GM21381 (cell line): ENCODE measurements at regions not wholly inside any gene's neighbourhood (a gene's known extent, or its start where the extent isn't known, plus 50 kb on each side); places are given as distances from the start of the nearest gene placed in this dataset.

Experiments
- ATAC-seq: cut with Tn5 transposase; IDR thresholded peaks from one replicate; pipeline ENCODE4 v1.9.1; 2021; ENCODE audit warnings: mild to moderate bottlenecking, moderate library complexity; ENCODE audit not compliant: unreplicated experiment

GRCh38 chr11:122248131-122248530 is 132.1 kb upstream of the BLID start:
- no peak for ATAC-seq

GRCh38 chr11:122246874-122247273 is 130.9 kb upstream of the BLID start:
- ATAC-seq: no peak

- no peak for ATAC-seq
These were observed 126.7 kb upstream of the BLID start for GRCh38 chr11:122242731-122243130.

- ATAC-seq: no peak
These were observed 125.6 kb upstream of the BLID start for GRCh38 chr11:122241566-122241965.

DNA sequence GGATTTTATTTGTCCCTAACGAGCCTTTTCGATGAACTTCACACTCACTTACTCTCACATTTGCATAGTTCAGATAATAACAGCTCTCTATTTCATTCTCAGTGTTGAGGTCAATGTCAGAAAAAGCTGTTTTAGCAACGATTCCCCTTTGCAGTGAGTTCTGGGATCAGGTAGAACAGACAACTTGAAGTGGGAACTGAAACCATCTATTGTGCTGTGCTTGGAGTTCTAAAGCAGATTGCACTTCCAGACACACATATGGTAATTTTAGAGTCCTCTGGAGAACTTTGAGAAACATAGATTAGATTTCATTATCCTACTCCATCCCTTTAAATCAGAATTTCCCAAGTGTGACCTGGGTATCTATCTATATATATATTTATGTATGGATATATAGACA is 124.6 kb upstream of the BLID start:
- ATAC-seq: no peak

GRCh38 chr11:122235615-122236014 is 119.6 kb upstream of the BLID start:
- ATAC-seq: no peak

DNA sequence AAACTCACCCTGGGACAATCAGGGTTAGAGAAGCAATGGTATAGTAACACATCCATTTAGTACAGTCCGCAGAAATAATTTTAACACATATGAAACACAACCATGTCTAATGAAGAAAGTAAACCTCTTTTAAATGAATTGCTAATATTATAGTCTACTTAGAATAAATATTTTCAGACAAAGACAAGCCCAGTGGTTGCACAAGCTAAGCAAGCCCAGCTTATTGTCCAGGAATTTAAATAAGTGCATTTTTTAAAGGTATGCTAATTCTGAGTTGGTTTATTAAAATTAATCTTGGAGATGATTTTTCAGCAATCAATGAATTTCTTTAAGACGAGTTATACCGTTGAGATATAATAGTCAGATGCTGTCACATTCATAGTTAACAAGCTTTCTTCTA is 118.8 kb upstream of the BLID start:
- ATAC-seq: no peak

DNA sequence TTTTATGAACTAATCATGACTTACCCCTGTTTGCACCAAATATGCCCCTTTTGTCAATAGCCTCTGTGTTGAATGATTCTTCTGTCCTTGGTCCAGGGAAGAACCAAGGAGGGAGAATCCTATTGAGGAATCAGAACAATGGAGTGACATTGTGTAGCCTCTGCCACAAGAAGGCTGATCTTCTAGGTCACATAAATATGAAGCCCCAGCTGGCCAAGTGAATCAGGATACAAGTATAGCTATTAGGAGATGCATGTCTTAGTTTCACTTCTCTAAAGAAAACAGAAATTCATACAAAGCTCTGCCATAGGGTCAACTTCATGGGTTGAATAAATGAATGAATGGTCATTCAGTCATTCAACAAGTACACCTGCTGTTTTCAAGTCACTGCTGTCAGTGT is 118.2 kb upstream of the BLID start:
- ATAC-seq: no peak

DNA sequence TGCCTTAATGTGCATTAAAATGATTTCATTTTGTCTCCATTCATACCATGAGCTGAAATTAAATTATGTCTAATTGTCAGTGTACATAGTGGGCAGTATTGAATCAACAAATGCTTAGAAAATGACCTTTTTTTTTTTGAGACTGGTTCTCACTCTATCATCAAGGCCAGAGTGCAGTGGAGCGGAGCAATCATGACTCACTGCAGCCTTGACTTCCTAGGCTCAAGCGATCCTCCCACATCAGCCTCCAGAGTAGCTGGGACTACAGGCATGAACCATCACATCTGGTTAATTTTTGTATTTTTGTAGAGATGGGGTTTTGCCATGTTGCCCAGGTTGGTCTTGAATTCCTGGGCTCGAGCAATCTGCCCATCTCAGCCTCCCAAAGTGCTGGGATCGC is 117.0 kb upstream of the BLID start:
- ATAC-seq: no peak

GRCh38 chr11:122230385-122230755 is 114.4 kb upstream of the BLID start:
- no peak for ATAC-seq

DNA sequence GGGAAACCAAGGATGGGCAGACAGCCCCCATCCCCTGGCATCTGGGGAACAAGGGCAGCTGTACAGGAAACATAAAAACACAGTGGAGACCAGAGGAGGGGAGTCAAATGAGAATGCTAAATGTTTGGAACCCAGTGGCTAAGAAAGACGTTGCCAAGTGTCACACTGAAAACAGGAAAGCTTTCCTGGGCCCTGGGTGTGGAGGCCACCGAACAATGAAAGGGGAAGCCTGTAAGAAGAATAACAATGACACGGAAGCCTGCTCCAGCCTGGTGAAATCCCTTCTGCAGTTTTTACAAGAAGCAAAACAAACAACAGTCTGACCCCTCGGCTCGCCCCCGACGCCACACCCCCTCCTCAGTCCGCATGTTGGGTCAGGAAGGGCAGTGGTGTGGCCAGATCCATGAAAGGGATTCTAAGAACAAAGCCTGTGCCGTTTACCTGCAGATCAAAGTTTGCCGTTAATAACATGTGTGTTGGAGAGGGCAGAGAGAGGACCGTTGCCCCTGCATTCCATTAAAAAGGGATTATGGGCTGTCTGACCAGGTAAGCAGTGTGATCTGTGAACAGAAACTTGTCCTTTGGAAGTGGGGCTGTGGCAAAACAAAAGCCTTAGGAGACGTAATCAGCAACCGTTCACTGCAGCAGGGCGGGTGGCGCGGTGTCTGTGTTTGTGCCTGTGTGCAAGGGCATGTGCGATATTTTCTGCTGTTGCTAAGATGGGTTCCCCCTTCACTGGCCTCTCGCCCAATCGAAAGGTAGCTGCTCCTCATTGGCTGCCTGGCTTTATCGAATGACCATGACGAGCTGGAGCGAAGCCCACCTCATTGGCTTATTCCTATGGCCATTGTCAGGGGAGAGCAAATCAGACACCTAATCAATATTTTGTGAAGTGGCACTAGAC is 113.7 kb upstream of the BLID start:
- no peak for ATAC-seq

GRCh38 chr11:122229078-122229477 is 113.1 kb upstream of the BLID start:
- no peak for ATAC-seq

DNA sequence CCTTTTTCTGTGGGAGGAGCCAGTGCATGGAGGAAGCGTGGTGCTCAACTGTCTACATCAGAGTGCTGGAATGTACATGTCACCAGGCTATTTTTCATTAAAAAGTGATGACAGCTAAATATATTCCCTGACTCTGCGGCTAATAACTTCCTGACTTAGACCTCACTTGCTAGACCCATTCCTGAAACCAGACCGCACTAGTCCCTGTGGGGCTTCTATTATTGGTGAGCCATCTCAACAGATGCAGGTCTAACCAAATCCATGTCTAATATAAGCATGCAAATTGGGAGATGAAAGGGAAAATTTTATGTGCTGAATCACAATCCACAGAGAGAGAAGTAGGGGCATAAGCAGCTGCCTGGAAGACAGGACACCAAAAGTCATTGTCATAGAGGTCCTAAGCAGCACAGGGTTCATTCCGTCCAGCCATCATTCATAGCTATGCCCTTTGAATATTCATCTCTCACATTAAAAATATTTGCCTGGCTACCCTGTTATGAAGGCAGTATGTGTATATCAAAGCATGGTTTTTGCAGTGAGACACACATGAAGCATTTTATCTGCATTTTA is 110.9 kb upstream of the BLID start:
- no peak for ATAC-seq

GRCh38 chr11:122224867-122225266 is 108.9 kb upstream of the BLID start:
- ATAC-seq: no peak

- no peak for ATAC-seq
These were observed 104.3 kb upstream of the BLID start for GRCh38 chr11:122220321-122220720.

DNA sequence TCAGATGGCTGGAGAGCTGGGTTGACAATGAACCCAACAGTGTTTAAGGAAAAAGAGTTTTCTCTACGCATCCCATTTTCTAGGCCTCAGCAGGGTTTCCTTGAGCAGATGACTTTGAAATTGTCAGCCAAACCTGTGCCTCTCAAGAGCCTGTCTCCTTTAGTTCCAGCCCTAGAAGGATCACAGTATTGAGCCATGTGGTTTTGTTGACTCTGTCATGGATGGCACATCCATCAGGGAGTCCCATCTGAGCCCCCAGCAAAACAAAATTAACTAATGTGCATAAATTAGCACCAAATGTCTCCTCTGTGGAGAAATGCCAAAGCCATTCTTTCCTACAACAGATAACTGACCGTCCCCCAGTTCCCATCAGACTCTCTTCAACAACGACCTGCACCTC is 103.8 kb upstream of the BLID start:
- no peak for ATAC-seq

- ATAC-seq: no peak
These were observed 99.4 kb upstream of the BLID start for GRCh38 chr11:122215244-122215992.

DNA sequence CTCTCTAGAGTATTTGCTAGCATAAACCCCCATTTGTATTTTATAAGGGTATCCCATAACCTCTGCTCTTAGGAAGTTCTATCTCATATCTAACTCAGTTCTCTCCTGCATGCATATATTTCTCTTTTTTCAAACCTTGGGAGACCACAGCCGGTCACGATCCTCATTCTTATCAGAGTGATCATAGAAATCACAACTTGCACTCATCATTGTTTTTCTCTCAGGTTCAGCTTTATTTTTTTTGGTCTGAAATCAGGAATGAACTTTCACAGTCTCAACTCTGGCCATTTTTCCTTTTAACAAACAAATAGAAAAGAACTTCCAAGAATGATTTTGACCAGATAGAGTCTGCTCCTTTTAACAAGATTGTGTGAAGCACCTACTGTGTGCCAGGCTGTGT is 98.6 kb upstream of the BLID start:
- ATAC-seq: no peak

GRCh38 chr11:122214080-122214479 is 98.1 kb upstream of the BLID start:
- no peak for ATAC-seq

DNA sequence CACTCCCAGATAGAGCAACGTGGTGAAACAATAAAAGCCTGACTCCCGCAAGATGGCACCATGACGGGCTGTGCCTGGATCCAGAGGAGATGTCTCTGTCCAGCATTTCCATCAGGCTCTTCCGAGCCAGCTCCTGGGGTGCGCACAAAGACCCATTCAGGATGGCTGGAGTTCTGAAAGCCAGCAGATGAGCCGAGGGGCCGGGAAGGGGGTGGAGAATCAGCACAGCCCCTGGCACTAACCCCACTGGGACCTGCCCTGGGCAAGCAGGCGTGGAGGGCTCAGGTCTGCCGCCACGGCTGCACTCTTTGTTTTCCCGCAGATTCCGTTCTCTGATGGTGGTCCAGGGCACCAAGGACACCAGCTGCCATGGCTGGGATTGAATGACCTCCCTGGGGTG is 97.2 kb upstream of the BLID start:
- ATAC-seq: no peak

GRCh38 chr11:122210367-122210997 is 94.5 kb upstream of the BLID start:
- ATAC-seq: no peak
